ENCODE measurements at regions not wholly inside any gene's neighbourhood (a gene's known extent, or its start where the extent isn't known, plus 50 kb on each side); places are given as distances from the start of the nearest gene placed in this dataset.

DNA sequence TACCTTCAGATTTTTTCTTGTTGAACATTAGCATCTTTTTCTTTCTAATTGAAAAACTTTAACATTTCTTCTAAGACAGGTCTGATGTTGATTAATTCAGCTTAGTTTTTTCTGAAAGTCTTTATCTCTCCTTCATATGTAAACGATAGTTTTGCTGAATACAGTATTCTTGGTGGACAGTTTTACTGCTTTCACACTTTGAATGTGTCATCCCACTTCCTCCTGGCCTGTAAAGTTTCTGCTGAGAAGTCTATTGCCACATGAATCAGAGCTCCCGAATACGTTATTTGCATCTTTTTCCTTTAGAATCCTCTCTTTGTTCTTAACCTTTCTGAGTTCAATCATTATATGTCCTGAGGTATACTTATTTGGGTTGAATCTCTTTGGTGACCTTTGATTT is 344.2 kb downstream of the OLFM3 start:
- no peaks in the 10 kb centered on the region for H3K4me1 ChIP-seq
- H3K4me3 ChIP-seq: no peak overlapping the region
- H3K27ac ChIP-seq (replicated peaks in 1 of 4): no peak overlapping the region
- peaks cover 0 to 23% (median 8%) of the 10 kb centered on the region in 4 donors for H3K9me3 ChIP-seq
- DNase-seq (ENCODE audit: extremely low spot score): no peak
- no peaks in the 10 kb centered on the region for H3K36me3 ChIP-seq
- 89% methylated on average over 3 of the region's 3 CpGs for WGBS
- no peaks in the 10 kb centered on the region for H3K27me3 ChIP-seq
- intact Hi-C loops (cut with DNase I): no loop called here
- TF ChIP-seq POLR2AphosphoS5 (IDR thresholded peaks at IDR 0.05) (no peak), EP300 (IDR thresholded peaks at IDR 0.05) (no peak), POLR2A (IDR thresholded peaks at IDR 0.05; ENCODE audit: low read depth) (no peak)
- TF ChIP-seq, protein P1, sequence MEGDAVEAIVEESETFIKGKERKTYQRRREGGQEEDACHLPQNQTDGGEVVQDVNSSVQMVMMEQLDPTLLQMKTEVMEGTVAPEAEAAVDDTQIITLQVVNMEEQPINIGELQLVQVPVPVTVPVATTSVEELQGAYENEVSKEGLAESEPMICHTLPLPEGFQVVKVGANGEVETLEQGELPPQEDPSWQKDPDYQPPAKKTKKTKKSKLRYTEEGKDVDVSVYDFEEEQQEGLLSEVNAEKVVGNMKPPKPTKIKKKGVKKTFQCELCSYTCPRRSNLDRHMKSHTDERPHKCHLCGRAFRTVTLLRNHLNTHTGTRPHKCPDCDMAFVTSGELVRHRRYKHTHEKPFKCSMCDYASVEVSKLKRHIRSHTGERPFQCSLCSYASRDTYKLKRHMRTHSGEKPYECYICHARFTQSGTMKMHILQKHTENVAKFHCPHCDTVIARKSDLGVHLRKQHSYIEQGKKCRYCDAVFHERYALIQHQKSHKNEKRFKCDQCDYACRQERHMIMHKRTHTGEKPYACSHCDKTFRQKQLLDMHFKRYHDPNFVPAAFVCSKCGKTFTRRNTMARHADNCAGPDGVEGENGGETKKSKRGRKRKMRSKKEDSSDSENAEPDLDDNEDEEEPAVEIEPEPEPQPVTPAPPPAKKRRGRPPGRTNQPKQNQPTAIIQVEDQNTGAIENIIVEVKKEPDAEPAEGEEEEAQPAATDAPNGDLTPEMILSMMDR (IDR thresholded peaks at IDR 0.05): no peak

DNA sequence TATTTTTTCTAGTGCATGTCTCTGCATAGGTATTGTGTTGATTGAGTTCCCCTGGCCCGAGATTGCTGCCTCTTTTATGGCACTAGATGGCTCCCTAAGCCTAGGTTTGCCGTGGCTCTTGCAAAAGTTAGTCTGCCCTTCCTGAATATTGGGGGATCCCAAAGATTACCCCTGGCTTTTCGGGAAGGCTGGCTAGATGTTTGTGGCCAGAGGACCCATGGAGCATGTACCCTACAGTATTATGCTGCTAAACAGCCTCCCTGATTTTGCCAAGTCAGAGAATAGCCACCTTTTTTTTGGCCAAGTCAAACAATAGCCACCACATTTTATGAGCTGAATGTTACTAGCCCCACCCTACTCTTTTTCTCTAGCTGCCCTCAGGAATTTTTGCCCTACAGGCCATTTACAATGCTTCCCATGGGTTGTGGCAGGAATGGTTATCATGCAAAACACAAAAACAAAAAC is 343.2 kb downstream of the OLFM3 start:
- intact Hi-C loops (cut with DNase I): no loop called here
- H3K36me3 ChIP-seq: no peaks in the 10 kb centered on the region
- TF ChIP-seq EP300 (IDR thresholded peaks at IDR 0.05) (no peak), POLR2AphosphoS5 (IDR thresholded peaks at IDR 0.05) (no peak), POLR2A (IDR thresholded peaks at IDR 0.05; ENCODE audit: low read depth) (no peak)
- TF ChIP-seq, protein P1 (IDR thresholded peaks at IDR 0.05): no peak
- DNase-seq (ENCODE audit: extremely low spot score): no peak
- 13% methylated on average over 3 of the region's 3 CpGs for WGBS
- H3K4me1 ChIP-seq: no peaks in the 10 kb centered on the region
- no peak overlapping the region for H3K27ac ChIP-seq (replicated peaks in 1 of 4)
- H3K4me3 ChIP-seq: no peak overlapping the region
- H3K9me3 ChIP-seq: peaks cover 0 to 23% (median 8%) of the 10 kb centered on the region in 4 donors
- H3K27me3 ChIP-seq: no peaks in the 10 kb centered on the region

DNA sequence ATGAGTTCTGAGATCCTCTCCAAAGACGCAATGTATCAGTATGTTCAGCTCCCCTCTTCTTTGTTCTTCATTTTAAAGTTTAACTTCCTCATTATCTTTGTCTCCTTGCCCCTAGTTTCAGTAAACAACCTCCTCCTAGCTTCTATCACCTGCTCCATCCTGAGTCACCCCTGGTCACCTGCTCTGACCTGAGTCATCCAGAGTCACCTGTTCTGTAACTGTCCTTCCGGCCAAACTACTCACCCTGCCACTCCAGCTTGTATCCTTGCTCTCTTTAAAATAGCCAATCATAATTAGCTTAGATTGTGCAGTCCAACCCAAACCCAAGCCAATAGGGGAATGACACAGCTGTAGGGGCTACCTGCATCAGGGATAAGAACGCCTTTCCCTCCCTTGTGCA is 332.0 kb downstream of the OLFM3 start:
- intact Hi-C loops (cut with DNase I): no loop called here
- Histone ChIP-seq H3K27ac (replicated peaks in 1 of 4) (no peak overlapping the region), H3K27me3 (no peaks in the 10 kb centered on the region), H3K4me1 (no peaks in the 10 kb centered on the region), H3K9me3 (peaks cover 0 to 24% (median 15%) of the 10 kb centered on the region in 4 donors), H3K36me3 (no peaks in the 10 kb centered on the region), H3K4me3 (no peak overlapping the region)
- TF ChIP-seq POLR2A (IDR thresholded peaks at IDR 0.05; ENCODE audit: low read depth) (no peak), EP300 (IDR thresholded peaks at IDR 0.05) (no peak)
- 83% methylated on average over 3 of the region's 3 CpGs for WGBS
- no peak for DNase-seq (ENCODE audit: extremely low spot score)

DNA sequence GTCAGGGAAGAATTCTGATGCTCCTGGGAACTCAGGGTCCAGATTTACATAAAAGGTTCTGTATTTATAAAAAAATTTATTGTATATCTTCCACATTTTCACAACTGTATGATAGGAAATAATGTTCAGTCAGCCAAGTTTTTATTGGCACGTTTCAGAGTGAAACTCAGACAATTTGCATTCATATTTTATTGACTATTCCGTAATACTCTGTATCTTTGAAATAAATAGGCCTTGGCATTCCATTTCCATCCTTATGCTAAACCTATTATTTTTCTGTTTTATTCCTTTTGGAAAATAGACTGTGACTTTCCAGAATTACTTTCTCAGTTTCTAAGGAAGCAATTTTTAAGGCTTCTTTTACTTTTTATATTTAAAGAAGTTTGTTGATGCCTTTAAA is 329.0 kb downstream of the OLFM3 start:
- DNase-seq (ENCODE audit: extremely low spot score): no peak
- TF ChIP-seq EP300 (IDR thresholded peaks at IDR 0.05): no peak
- H3K9me3 ChIP-seq: peaks cover 0 to 10% (median 5%) of the 10 kb centered on the region in 4 donors
- no peaks in the 10 kb centered on the region for H3K27me3 ChIP-seq
- WGBS: 77% methylated on average over 2 of the region's 2 CpGs
- no peak overlapping the region for H3K27ac ChIP-seq (replicated peaks in 1 of 4)
- no peaks in the 10 kb centered on the region for H3K36me3 ChIP-seq
- intact Hi-C loops (cut with DNase I): no loop called here
- H3K4me1 ChIP-seq: no peaks in the 10 kb centered on the region
- no peak overlapping the region for H3K4me3 ChIP-seq

DNA sequence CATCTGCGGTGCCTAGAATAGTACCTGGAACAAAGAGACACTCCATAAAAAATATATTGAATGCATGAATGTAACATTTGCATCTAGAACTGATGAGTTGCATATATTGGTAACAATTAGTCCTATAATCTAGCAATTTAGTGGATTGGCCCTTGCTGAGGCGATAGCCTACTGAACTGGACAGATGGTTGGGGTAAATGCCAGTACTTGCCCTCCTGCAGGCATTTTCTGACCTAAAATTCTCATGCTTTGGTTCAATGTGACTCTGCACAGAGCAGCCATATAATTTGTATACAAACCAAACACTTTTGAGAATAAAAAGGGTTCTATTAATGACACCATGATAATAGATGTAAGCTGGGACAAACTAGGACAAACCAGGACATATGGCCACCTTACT is 313.6 kb downstream of the OLFM3 start:
- H3K9me3 ChIP-seq: no peaks in the 10 kb centered on the region
- H3K27ac ChIP-seq (replicated peaks in 1 of 4): no peak overlapping the region
- no peaks in the 10 kb centered on the region for H3K36me3 ChIP-seq
- intact Hi-C loops (cut with DNase I): no loop called here
- H3K4me1 ChIP-seq: no peaks in the 10 kb centered on the region
- TF ChIP-seq, protein P1 (IDR thresholded peaks at IDR 0.05): no peak
- TF ChIP-seq POLR2AphosphoS5 (IDR thresholded peaks at IDR 0.05) (no peak), POLR2A (IDR thresholded peaks at IDR 0.05; ENCODE audit: low read depth) (no peak), EP300 (IDR thresholded peaks at IDR 0.05) (no peak)
- WGBS: 83% methylated on average over 2 of the region's 2 CpGs
- DNase-seq (ENCODE audit: extremely low spot score): no peak
- H3K27me3 ChIP-seq: no peaks in the 10 kb centered on the region
- H3K4me3 ChIP-seq: no peak overlapping the region

DNA sequence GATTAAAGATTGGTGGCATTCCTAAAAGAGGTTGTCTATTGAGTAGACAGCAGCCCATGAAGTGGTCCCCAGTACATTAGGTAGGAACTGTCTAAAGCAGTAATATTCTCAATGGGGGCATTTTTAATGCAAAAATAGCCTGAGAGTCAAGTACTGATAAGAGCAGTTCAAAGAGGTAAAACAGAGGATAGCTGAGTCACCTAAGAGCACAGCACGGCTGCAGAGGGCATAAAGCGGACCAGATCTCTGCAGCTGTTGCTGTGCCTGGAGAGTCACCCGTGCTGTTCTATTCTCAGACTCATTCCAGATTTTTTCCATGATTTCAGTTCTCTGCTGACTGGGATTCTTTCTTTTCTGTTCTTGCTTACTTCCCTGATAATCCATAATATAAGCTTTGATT is 313.2 kb downstream of the OLFM3 start:
- Histone ChIP-seq H3K36me3 (no peaks in the 10 kb centered on the region), H3K4me3 (no peak overlapping the region), H3K27ac (replicated peaks in 1 of 4) (no peak overlapping the region), H3K4me1 (no peaks in the 10 kb centered on the region), H3K9me3 (no peaks in the 10 kb centered on the region), H3K27me3 (no peaks in the 10 kb centered on the region)
- no peak for DNase-seq (ENCODE audit: extremely low spot score)
- no peak for TF ChIP-seq POLR2A (IDR thresholded peaks at IDR 0.05; ENCODE audit: low read depth)
- TF ChIP-seq EP300 (IDR thresholded peaks at IDR 0.05): no peak
- no peak for TF ChIP-seq POLR2AphosphoS5 (IDR thresholded peaks at IDR 0.05)
- TF ChIP-seq, protein P1 (IDR thresholded peaks at IDR 0.05): no peak
- 48% methylated on average over 3 of the region's 3 CpGs for WGBS
- intact Hi-C loops (cut with DNase I): no loop called here
